DND-41 (cell line): ENCODE measurements at regions not wholly inside any gene's neighbourhood (a gene's known extent, or its start where the extent isn't known, plus 50 kb on each side); places are given as distances from the start of the nearest gene placed in this dataset.

Source experiments
- ATAC-seq: fragments of 200-7000 bp; cut with Tn5 transposase; 3 replicates; pipeline ENCODE4 v1.9.1; 2021; ENCODE audit warnings: low read depth; ENCODE audit not compliant: insufficient read depth
- DNase-seq: peaks from one replicate; pipeline ENCODE4 v3.0.0-alpha.2; 2020
- H2AFZ ChIP-seq: 2 replicates; pipeline ENCODE4 v1.6.0; 2012; ENCODE audit warnings: low read depth, low read length
- H3K27ac ChIP-seq: 2 replicates; pipeline ENCODE4 v1.5.1; 2012; ENCODE audit warnings: low read length, inconsistent platforms
- H3K27me3 ChIP-seq: fragments of 200-600 bp; sonication (generic); 2 replicates; pipeline ENCODE4 v1.6.0; 2012; ENCODE audit warnings: low read length, mild to moderate bottlenecking, inconsistent platforms; ENCODE audit not compliant: insufficient read depth, poor library complexity
- H3K36me3 ChIP-seq: 2 replicates; pipeline ENCODE4 v1.5.1; 2012; ENCODE audit warnings: low read length, inconsistent platforms; ENCODE audit not compliant: insufficient read depth
- H3K4me1 ChIP-seq: 2 replicates; pipeline ENCODE4 v1.5.1; 2012; ENCODE audit warnings: mild to moderate bottlenecking, low read length; ENCODE audit not compliant: insufficient read depth
- H3K4me2 ChIP-seq: 2 replicates; pipeline ENCODE4 v1.6.0; 2012; ENCODE audit warnings: mild to moderate bottlenecking, moderate library complexity, low read length, inconsistent platforms; ENCODE audit not compliant: insufficient read depth
- H3K4me3 ChIP-seq, 2 experiments: fragments of 200-600 bp in 1 of 2; shearing (Covaris generic) in 1 of 2; 2 replicates each; pipeline ENCODE4 v1.5.1; 2012 to 2016; ENCODE audit warnings: inconsistent platforms in 2 of 2, low read length in 2 of 2, mild to moderate bottlenecking in 2 of 2, low read depth in 1 of 2, moderate library complexity in 1 of 2
- H3K79me2 ChIP-seq: 2 replicates; pipeline ENCODE4 v1.6.0; 2012; ENCODE audit warnings: low read length, inconsistent platforms; ENCODE audit not compliant: insufficient read depth
- H3K9ac ChIP-seq: 2 replicates; pipeline ENCODE4 v1.6.0; 2012; ENCODE audit warnings: low read depth, mild to moderate bottlenecking, inconsistent platforms, low read length, moderate library complexity
- H3K9me3 ChIP-seq: 2 replicates; pipeline ENCODE4 v1.5.1; 2012; ENCODE audit warnings: low read length, moderate library complexity, mild to moderate bottlenecking, inconsistent platforms; ENCODE audit not compliant: insufficient read depth, severe bottlenecking
- H4K20me1 ChIP-seq: 2 replicates; pipeline ENCODE4 v1.6.0; 2012; ENCODE audit warnings: low read length; ENCODE audit not compliant: insufficient read depth
- EZH2 ChIP-seq: IDR thresholded peaks from 3 replicates; pipeline ENCODE4 v1.6.1; 2012; ENCODE audit warnings: borderline replicate concordance, low read depth, mild to moderate bottlenecking, moderate library complexity, low read length, inconsistent platforms; ENCODE audit not compliant: severe bottlenecking
- TF ChIP-seq, protein P1 (sequence below): IDR thresholded peaks from 2 replicates; pipeline ENCODE4 v1.5.1; 2012; ENCODE audit warnings: borderline replicate concordance, low read length, moderate library complexity, mild to moderate bottlenecking; ENCODE audit not compliant: poor library complexity, severe bottlenecking; ENCODE audit errors: extremely low read depth

DNA sequence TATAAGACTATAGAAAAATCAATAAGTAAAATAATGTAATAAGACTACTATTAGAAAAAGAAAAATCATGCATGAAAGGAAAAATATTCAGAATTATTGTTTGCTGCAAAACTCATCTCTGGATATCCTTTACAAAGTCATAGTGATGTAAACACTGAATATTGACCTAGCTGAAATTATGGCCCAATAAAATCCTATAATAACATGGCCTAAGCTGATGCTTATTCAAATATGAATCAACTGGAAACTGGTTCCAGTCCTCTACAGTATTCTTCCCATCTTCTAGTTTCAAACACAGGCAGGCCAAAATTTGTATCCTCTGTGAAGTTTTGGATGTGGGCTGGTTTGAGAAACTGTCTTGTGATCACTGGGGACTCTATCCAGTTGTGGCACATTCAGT is 134.5 kb downstream of the CNTN3 start:
- no peak overlapping the region for H2AFZ ChIP-seq
- TF ChIP-seq EZH2: no peak
- TF ChIP-seq, protein P1, sequence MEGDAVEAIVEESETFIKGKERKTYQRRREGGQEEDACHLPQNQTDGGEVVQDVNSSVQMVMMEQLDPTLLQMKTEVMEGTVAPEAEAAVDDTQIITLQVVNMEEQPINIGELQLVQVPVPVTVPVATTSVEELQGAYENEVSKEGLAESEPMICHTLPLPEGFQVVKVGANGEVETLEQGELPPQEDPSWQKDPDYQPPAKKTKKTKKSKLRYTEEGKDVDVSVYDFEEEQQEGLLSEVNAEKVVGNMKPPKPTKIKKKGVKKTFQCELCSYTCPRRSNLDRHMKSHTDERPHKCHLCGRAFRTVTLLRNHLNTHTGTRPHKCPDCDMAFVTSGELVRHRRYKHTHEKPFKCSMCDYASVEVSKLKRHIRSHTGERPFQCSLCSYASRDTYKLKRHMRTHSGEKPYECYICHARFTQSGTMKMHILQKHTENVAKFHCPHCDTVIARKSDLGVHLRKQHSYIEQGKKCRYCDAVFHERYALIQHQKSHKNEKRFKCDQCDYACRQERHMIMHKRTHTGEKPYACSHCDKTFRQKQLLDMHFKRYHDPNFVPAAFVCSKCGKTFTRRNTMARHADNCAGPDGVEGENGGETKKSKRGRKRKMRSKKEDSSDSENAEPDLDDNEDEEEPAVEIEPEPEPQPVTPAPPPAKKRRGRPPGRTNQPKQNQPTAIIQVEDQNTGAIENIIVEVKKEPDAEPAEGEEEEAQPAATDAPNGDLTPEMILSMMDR: no peak
- H3K9ac ChIP-seq: no peak overlapping the region
- H3K4me3 ChIP-seq: no peak overlapping the region
- no peaks in the 10 kb centered on the region for H3K4me1 ChIP-seq
- no peaks in the 10 kb centered on the region for H3K9me3 ChIP-seq
- no peak overlapping the region for H3K27ac ChIP-seq
- no peaks in the 10 kb centered on the region for H3K36me3 ChIP-seq
- no peaks in the 10 kb centered on the region for H4K20me1 ChIP-seq
- no peaks in the 10 kb centered on the region for H3K79me2 ChIP-seq
- no peaks in the 10 kb centered on the region for H3K27me3 ChIP-seq
- ATAC-seq (no peak), DNase-seq (no peak)
- H3K4me2 ChIP-seq: no peak overlapping the region

DNA sequence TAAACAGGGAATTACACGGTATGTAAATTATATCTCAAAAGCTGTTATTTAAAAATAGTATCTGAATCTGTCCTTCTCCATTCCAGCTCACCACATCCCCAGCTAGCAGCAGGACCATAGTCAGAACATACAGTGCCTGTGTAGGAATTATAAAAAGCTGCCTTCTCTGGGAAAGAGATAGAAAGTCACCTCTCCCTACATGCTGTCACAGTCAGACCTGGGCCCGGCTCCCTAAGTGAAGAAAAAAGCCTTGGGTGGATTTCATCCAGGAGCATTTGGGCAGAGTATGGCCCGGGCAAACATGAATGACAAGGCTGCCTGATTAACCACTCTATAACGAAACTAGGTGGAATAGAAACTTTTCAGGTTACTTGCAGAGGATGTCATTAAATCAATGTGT is 144.1 kb downstream of the CNTN3 start:
- Histone ChIP-seq H4K20me1 (no peaks in the 10 kb centered on the region), H3K4me3 (no peak overlapping the region), H3K27ac (no peak overlapping the region), H3K27me3 (no peaks in the 10 kb centered on the region), H3K9ac (no peak overlapping the region), H3K4me2 (no peak overlapping the region), H3K79me2 (no peaks in the 10 kb centered on the region), H3K4me1 (no peaks in the 10 kb centered on the region), H2AFZ (no peak overlapping the region), H3K9me3 (no peaks in the 10 kb centered on the region), H3K36me3 (no peaks in the 10 kb centered on the region)
- DNase-seq (no peak), ATAC-seq (no peak)
- no peak for TF ChIP-seq EZH2
- TF ChIP-seq, protein P1: no peak

DNA sequence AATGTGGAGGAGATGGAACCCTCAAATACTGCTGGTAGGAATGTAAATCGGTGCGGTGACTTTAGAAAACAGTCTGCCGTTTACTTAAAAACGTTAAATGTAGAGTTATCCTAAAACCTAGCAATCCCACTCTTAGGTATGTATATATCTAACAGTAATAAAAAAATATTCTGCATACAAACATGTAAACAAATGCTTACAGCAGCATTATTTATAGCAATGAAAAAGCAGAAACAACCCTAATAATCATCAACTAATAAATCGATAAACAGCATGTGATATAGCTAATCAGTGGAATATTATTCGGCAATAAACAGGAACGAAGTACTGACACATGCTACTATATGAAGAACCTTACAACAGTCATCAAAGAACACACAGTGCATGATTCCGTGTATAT is 144.7 kb downstream of the CNTN3 start:
- H3K9ac ChIP-seq: no peak overlapping the region

More for the DNA sequence above, 144.7 kb downstream of the CNTN3 start:
- no peaks in the 10 kb centered on the region for H3K27me3 ChIP-seq
- no peak overlapping the region for H3K4me3 ChIP-seq
- H3K36me3 ChIP-seq: no peaks in the 10 kb centered on the region
- no peak overlapping the region for H3K27ac ChIP-seq
- H3K4me1 ChIP-seq: no peaks in the 10 kb centered on the region
- no peak overlapping the region for H2AFZ ChIP-seq
- no peak overlapping the region for H3K4me2 ChIP-seq
- no peaks in the 10 kb centered on the region for H4K20me1 ChIP-seq
- TF ChIP-seq EZH2: no peak
- TF ChIP-seq, protein P1: no peak
- H3K79me2 ChIP-seq: no peaks in the 10 kb centered on the region
- no peaks in the 10 kb centered on the region for H3K9me3 ChIP-seq
- no peak for DNase-seq
- ATAC-seq: no peak
